ENCODE measurements at regions not wholly inside any gene's neighbourhood (a gene's known extent, or its start where the extent isn't known, plus 50 kb on each side); places are given as distances from the start of the nearest gene placed in this dataset.

GRCh38 chr4:89541998-89542397, 234.4 kb upstream of the GPRIN3 start:
- no peak for TF ChIP-seq POLR2A (IDR thresholded peaks at IDR 0.05)
- no peak for TF ChIP-seq CTCF (IDR thresholded peaks at IDR 0.05)
- intact Hi-C loops (cut with DNase I; ENCODE audit: low total_unique reads) = no loop called here
- no peak overlapping the region for H3K4me3 ChIP-seq (ENCODE audit: low read depth, poor library complexity, severe bottlenecking)
- DNase-seq (ENCODE audit: low spot score in 2 of 2) = no peak

GRCh38 chr4:89539797-89540711, 232.5 kb upstream of the GPRIN3 start:
- intact Hi-C loops (cut with DNase I; ENCODE audit: low total_unique reads) = no loop called here
- DNase-seq (ENCODE audit: low spot score in 2 of 2) = no peak
- no peak for TF ChIP-seq POLR2A (IDR thresholded peaks at IDR 0.05)
- no peak for TF ChIP-seq CTCF (IDR thresholded peaks at IDR 0.05)
- no peak overlapping the region for H3K4me3 ChIP-seq (ENCODE audit: low read depth, poor library complexity, severe bottlenecking)
- 55 to 61% methylated on average over 2 of the region's 2 CpGs for WGBS, 2 donors

DNA sequence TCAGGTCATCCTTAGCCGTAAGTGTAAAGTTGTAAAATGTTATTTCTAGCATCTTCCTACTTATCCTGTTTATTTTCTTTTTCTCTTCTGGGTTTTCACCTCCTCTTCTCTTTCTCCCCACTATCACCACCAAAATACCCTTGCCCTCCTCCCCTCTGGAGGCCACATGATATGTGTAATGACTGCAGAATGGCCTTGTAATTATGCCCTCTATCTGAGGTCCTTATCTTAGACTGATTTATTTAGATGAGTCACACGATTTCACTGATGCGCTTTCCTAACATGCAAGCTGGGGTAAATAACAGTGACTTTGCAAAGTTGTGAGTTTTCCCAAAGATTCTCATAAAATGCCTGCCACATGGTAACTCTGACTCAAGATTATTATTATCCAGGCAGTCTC, 231.8 kb upstream of the GPRIN3 start:
- no peak for DNase-seq (ENCODE audit: low spot score in 2 of 2)
- WGBS, 2 donors = 77 to 84% methylated on average over 3 of the region's 3 CpGs
- intact Hi-C loops (cut with DNase I; ENCODE audit: low total_unique reads) = no loop called here
- no peak overlapping the region for H3K4me3 ChIP-seq (ENCODE audit: low read depth, poor library complexity, severe bottlenecking)
- TF ChIP-seq CTCF (IDR thresholded peaks at IDR 0.05) = no peak
- no peak for TF ChIP-seq POLR2A (IDR thresholded peaks at IDR 0.05)

GRCh38 chr4:89538886-89539285, 231.3 kb upstream of the GPRIN3 start:
- DNase-seq (ENCODE audit: low spot score in 2 of 2) = no peak
- no peak overlapping the region for H3K4me3 ChIP-seq (ENCODE audit: low read depth, poor library complexity, severe bottlenecking)
- no peak for TF ChIP-seq POLR2A (IDR thresholded peaks at IDR 0.05)
- no peak for TF ChIP-seq CTCF (IDR thresholded peaks at IDR 0.05)
- intact Hi-C loops (cut with DNase I; ENCODE audit: low total_unique reads) = no loop called here
- WGBS, 2 donors = 65 to 66% methylated on average over 1 of the region's 1 CpG

DNA sequence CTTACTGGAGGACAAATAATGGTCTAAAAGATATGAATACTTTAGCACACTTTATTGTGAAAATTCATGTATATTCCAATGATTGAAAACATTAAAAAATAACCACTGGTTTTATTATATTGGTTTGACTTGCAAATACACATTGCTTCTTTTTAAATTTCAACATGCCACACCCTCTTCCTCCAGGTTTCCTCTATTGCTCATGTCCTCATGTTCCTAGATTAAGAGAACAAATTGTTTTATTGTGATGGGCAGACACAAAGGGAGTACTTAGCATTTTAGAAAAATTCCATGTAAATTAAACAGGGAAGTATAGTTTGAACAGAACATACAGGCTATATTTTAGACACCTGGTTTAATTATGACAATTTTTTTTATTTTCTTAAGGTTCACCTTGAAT, 230.6 kb upstream of the GPRIN3 start:
- DNase-seq (ENCODE audit: low spot score in 2 of 2) = no peak
- intact Hi-C loops (cut with DNase I; ENCODE audit: low total_unique reads) = no loop called here
- TF ChIP-seq CTCF (IDR thresholded peaks at IDR 0.05) = no peak
- no peak for TF ChIP-seq POLR2A (IDR thresholded peaks at IDR 0.05)
- no peak overlapping the region for H3K4me3 ChIP-seq (ENCODE audit: low read depth, poor library complexity, severe bottlenecking)

- TF ChIP-seq CTCF (IDR thresholded peaks at IDR 0.05) (no peak), POLR2A (IDR thresholded peaks at IDR 0.05) (no peak)
- H3K4me3 ChIP-seq (ENCODE audit: low read depth, poor library complexity, severe bottlenecking) = no peak overlapping the region
- 58 to 66% methylated on average over 1 of the region's 1 CpG for WGBS, 2 donors
- no peak for DNase-seq (ENCODE audit: low spot score in 2 of 2)
- intact Hi-C loops (cut with DNase I; ENCODE audit: low total_unique reads) = no loop called here
Observed at GRCh38 chr4:89537281-89537680, 229.7 kb upstream of the GPRIN3 start.
